ENCODE measurements at regions not wholly inside any gene's neighbourhood (a gene's known extent, or its start where the extent isn't known, plus 50 kb on each side); places are given as distances from the start of the nearest gene placed in this dataset.

- H3K4me1 ChIP-seq: no peaks in the 10 kb centered on the region
- ChIA-PET POLR2A (no interaction called here), CTCF (no interaction called here)
- no peak for DNase-seq (ENCODE audit: low read depth in 1 of 2, low spot score in 1 of 2)
- no peak overlapping the region for H3K27ac ChIP-seq
- WGBS (ENCODE audit: missing lambda C conversion rate): 76% methylated on average over 3 of the region's 3 CpGs
- ATAC-seq: no peak
- TF ChIP-seq ATOH8 (CRISPR knock-in tag; IDR thresholded peaks at IDR 0.05; ENCODE audit: low read depth) (no peak), CHD4 (IDR thresholded peaks at IDR 0.05; ENCODE audit: borderline replicate concordance) (no peak), HDAC2 (IDR thresholded peaks at IDR 0.05) (no peak), MYC (IDR thresholded peaks at IDR 0.05; ENCODE audit: borderline replicate concordance, low read length) (no peak), TP53 (CRISPR knock-in tag; IDR thresholded peaks at IDR 0.05) (no peak), MAZ (IDR thresholded peaks at IDR 0.05; ENCODE audit: borderline replicate concordance, low read depth, low read length) (no peak)
- FAIRE-seq: no peak
- no peak overlapping the region for H3K4me3 ChIP-seq
- H3K9me3 ChIP-seq: no peaks in the 10 kb centered on the region
- H3K4me2 ChIP-seq: no peak overlapping the region
Measured at GRCh38 chr18:35816003-35816402, 156.5 kb upstream of the RMP24 start.

- FAIRE-seq: no peak
- CTCF ChIA-PET: no interaction called here
Measured at GRCh38 chr18:35817604-35818352, 154.7 kb upstream of the RMP24 start.

More at GRCh38 chr18:35817604-35818352, 154.7 kb upstream of the RMP24 start:
- DNase-seq (ENCODE audit: low read depth in 1 of 2, low spot score in 1 of 2): no peak
- no peak overlapping the region for H3K4me3 ChIP-seq
- POLR2A ChIA-PET: no interaction called here
- no peaks in the 10 kb centered on the region for H3K4me1 ChIP-seq
- H3K9me3 ChIP-seq: no peaks in the 10 kb centered on the region
- no peak overlapping the region for H3K27ac ChIP-seq
- H3K4me2 ChIP-seq: no peak overlapping the region
- ATAC-seq: no peak
- WGBS (ENCODE audit: missing lambda C conversion rate): 18% methylated on average over 2 of the region's 11 CpGs
- TF ChIP-seq EHMT2 (IDR thresholded peaks at IDR 0.05; ENCODE audit: low read depth) (no peak), ZFP36 (IDR thresholded peaks at IDR 0.05; ENCODE audit: borderline replicate concordance, partially characterized antibody) (no peak), CTCF (IDR thresholded peaks at IDR 0.05) (no peak), HOXB13 (CRISPR knock-in tag; IDR thresholded peaks at IDR 0.05; ENCODE audit: low read depth) (no peak), KDM5A (IDR thresholded peaks at IDR 0.05) (no peak), POLR2A (IDR thresholded peaks at IDR 0.05; ENCODE audit: low read length) (no peak), JUNB (IDR thresholded peaks at IDR 0.05) (no peak), ESRRA (IDR thresholded peaks at IDR 0.05; ENCODE audit: borderline replicate concordance, low read length) (no peak), HOXB5 (CRISPR knock-in tag; IDR thresholded peaks at IDR 0.05) (no peak), CEBPB (IDR thresholded peaks at IDR 0.05) (no peak), SMC3 (IDR thresholded peaks at IDR 0.05) (no peak), FOXS1 (CRISPR knock-in tag; IDR thresholded peaks at IDR 0.05) (no peak), HEYL (CRISPR knock-in tag; IDR thresholded peaks at IDR 0.05) (no peak), REST (IDR thresholded peaks at IDR 0.05) (no peak)
